H1 (cell line): ENCODE measurements at regions not wholly inside any gene's neighbourhood (a gene's known extent, or its start where the extent isn't known, plus 50 kb on each side); places are given as distances from the start of the nearest gene placed in this dataset.
"Not testable (repeated sequence)": the region's sequence is repeated elsewhere in the genome, so short reads cannot be mapped to it uniquely, and the experiment has no call there.

ENCODE experiments used
- CTCF ChIA-PET: fragments of 300-600 bp; sonication (Branson Sonifier 250); formaldehyde crosslinking; loops from one replicate; lab custom pipeline; 2021; ENCODE audit not compliant: partially characterized antibody; lab: Charles Lee
- POLR2A ChIA-PET: fragments of 300-600 bp; sonication (Branson Sonifier 250); formaldehyde crosslinking; loops from one replicate; lab custom pipeline; 2021; ENCODE audit warnings: inconsistent platforms; ENCODE audit not compliant: partially characterized antibody; lab: Charles Lee
- DNase-seq, 2 experiments: peaks; one replicate each; pipeline versions ENCODE4 v3.0.0 to v3.0.0-alpha.2; 2010 to 2022; ENCODE audit warnings: low spot score in 2 of 2, low read depth in 1 of 2, mixed read lengths in 1 of 2
- FAIRE-seq: peaks from 2 replicates; lab custom pipeline; 2011; peaks lifted over from hg19 to GRCh38; lab: Jason Lieb, UNC
- H2AFZ ChIP-seq: 2 replicates; pipeline ENCODE4 v1.8.1; 2012; ENCODE audit warnings: low read length, inconsistent platforms
- H2AK5ac ChIP-seq: 2 replicates; pipeline ENCODE4 v1.6.1; 2013; ENCODE audit warnings: low read depth, low read length
- H2BK120ac ChIP-seq: replicated peaks from 2 replicates; pipeline ENCODE3; 2013; ENCODE audit warnings: low read depth, low read length, inconsistent platforms
- H2BK12ac ChIP-seq: 2 replicates; pipeline ENCODE4 v1.6.1; 2013; ENCODE audit warnings: low read depth, low read length
- H2BK15ac ChIP-seq: 2 replicates; pipeline ENCODE4 v1.6.1; 2013; ENCODE audit warnings: low read length
- H2BK20ac ChIP-seq: 2 replicates; pipeline ENCODE4 v1.6.1; 2013; ENCODE audit warnings: low read length
- H2BK5ac ChIP-seq: 2 replicates; pipeline ENCODE4 v1.6.1; 2013; ENCODE audit warnings: low read depth, low read length
- H3K14ac ChIP-seq: 2 replicates; pipeline ENCODE4 v1.6.1; 2013; ENCODE audit warnings: inconsistent platforms; ENCODE audit not compliant: insufficient read length
- H3K18ac ChIP-seq: 2 replicates; pipeline ENCODE4 v1.6.1; 2013; ENCODE audit warnings: low read length; ENCODE audit errors: extremely low read depth
- H3K23ac ChIP-seq: 2 replicates; pipeline ENCODE4 v1.6.1; 2013; ENCODE audit warnings: inconsistent platforms; ENCODE audit not compliant: insufficient read length
- H3K23me2 ChIP-seq: 2 replicates; pipeline ENCODE4 v1.6.1; 2013; ENCODE audit warnings: low read depth, low read length
- H3K27ac ChIP-seq: 2 replicates; pipeline ENCODE4 v1.6.1; 2011; ENCODE audit warnings: low read depth, low read length, inconsistent platforms
- H3K27me3 ChIP-seq, 4 experiments: replicated peaks in 1 of 4; 1 replicate in 1 of 4; 2 replicates in 3 of 4; pipeline versions ENCODE4 v1.6.1 to v1.8.1; 2011 to 2013; ENCODE audit warnings: low read length in 3 of 4, mild to moderate bottlenecking in 3 of 4, inconsistent platforms in 2 of 4, mixed read lengths in 2 of 4, moderate library complexity in 1 of 4; ENCODE audit not compliant: control insufficient read depth in 3 of 4, insufficient read depth in 3 of 4; ENCODE audit errors: extremely low read depth in 1 of 4
- H3K36me3 ChIP-seq, 4 experiments: 2 replicates each; pipeline versions ENCODE4 v1.6.1 to v1.8.1; 2011 to 2013; ENCODE audit warnings: mild to moderate bottlenecking in 4 of 4, low read length in 3 of 4, moderate library complexity in 2 of 4, control low read depth in 1 of 4, inconsistent platforms in 1 of 4; ENCODE audit not compliant: insufficient read depth in 4 of 4, control insufficient read depth in 2 of 4
- H3K4ac ChIP-seq: replicated peaks from 2 replicates; pipeline ENCODE3; 2013; ENCODE audit warnings: low read length, low read depth, mixed read lengths, inconsistent platforms; ENCODE audit not compliant: insufficient read length
- H3K4me1 ChIP-seq, 4 experiments: replicated peaks in 1 of 4; 1 replicate in 1 of 4; 2 replicates in 3 of 4; pipeline versions ENCODE4 v1.6.1 to v1.8.1; 2011 to 2013; ENCODE audit warnings: low read length in 3 of 4, inconsistent platforms in 2 of 4, mixed read lengths in 1 of 4; ENCODE audit not compliant: insufficient read depth in 4 of 4, control insufficient read depth in 3 of 4
- H3K4me2 ChIP-seq, 2 experiments: 2 replicates each; pipeline versions ENCODE4 v1.6.1 to v1.8.1; 2011 to 2013; ENCODE audit warnings: low read depth in 2 of 2, low read length in 2 of 2, control low read depth in 1 of 2, inconsistent platforms in 1 of 2, mild to moderate bottlenecking in 1 of 2; ENCODE audit not compliant: insufficient read depth in 1 of 2
- H3K4me3 ChIP-seq, 4 experiments: fragments of 200-600, 300-600 bp in 1 of 4; sonication (generic), shearing (Covaris generic), sonication (Bioruptor Twin) in 1 of 4; 2 replicates each; pipeline versions ENCODE4 v1.5.1 to v1.8.1; 2011 to 2016; ENCODE audit warnings: low read length in 4 of 4, low read depth in 3 of 4, control low read depth in 2 of 4, inconsistent platforms in 2 of 4, mild to moderate bottlenecking in 2 of 4, mixed read lengths in 1 of 4, moderate library complexity in 1 of 4; ENCODE audit not compliant: insufficient read depth in 2 of 4; ENCODE audit errors: extremely low read depth in 1 of 4
- H3K56ac ChIP-seq: replicated peaks from 2 replicates; pipeline ENCODE3; 2013; ENCODE audit warnings: low read depth, mild to moderate bottlenecking, mixed read lengths, low read length, inconsistent platforms; ENCODE audit not compliant: insufficient read length
- H3K79me1 ChIP-seq: 2 replicates; pipeline ENCODE4 v1.6.1; 2013; ENCODE audit warnings: low read depth, low read length, control low read depth
- H3K79me2 ChIP-seq, 2 experiments: 2 replicates each; pipeline versions ENCODE4 v1.6.1 to v1.8.1; 2012 to 2013; ENCODE audit warnings: low read length in 2 of 2, mild to moderate bottlenecking in 2 of 2, inconsistent platforms in 1 of 2; ENCODE audit not compliant: insufficient read depth in 2 of 2, control insufficient read depth in 1 of 2
- H3K9ac ChIP-seq, 4 experiments: replicated peaks in 1 of 4; 1 replicate in 1 of 4; 2 replicates in 3 of 4; pipeline versions ENCODE4 v1.6.1 to v1.8.1; 2011 to 2013; ENCODE audit warnings: low read depth in 3 of 4, low read length in 3 of 4, control low read depth in 2 of 4, mild to moderate bottlenecking in 2 of 4, moderate library complexity in 2 of 4, inconsistent platforms in 1 of 4; ENCODE audit errors: extremely low read depth in 1 of 4
- H3K9me3 ChIP-seq, 2 experiments: 2 replicates each; pipeline versions ENCODE4 v1.6.1 to v1.8.1; 2012 to 2013; ENCODE audit warnings: mild to moderate bottlenecking in 2 of 2, moderate library complexity in 2 of 2, control low read depth in 1 of 2, inconsistent platforms in 1 of 2, low read depth in 1 of 2, low read length in 1 of 2, mixed read lengths in 1 of 2; ENCODE audit not compliant: insufficient read depth in 2 of 2
- H4K20me1 ChIP-seq, 2 experiments: replicated peaks in 1 of 2; 2 replicates each; pipeline versions ENCODE3 to v1.8.1; 2011 to 2013; ENCODE audit warnings: inconsistent platforms in 2 of 2, low read length in 2 of 2, mild to moderate bottlenecking in 1 of 2; ENCODE audit not compliant: insufficient read depth in 2 of 2, control insufficient read depth in 1 of 2
- H4K5ac ChIP-seq: 2 replicates; pipeline ENCODE4 v1.6.1; 2013; ENCODE audit warnings: low read length, low read depth, mixed read lengths, inconsistent platforms; ENCODE audit not compliant: insufficient read length
- H4K8ac ChIP-seq: 2 replicates; pipeline ENCODE4 v1.8.0; 2013; ENCODE audit warnings: mild to moderate bottlenecking, moderate library complexity, low read length, inconsistent platforms; ENCODE audit not compliant: insufficient read depth; ENCODE audit errors: extremely low read depth
- H4K91ac ChIP-seq: replicated peaks from 2 replicates; pipeline ENCODE3; 2013; ENCODE audit warnings: low read length, mixed read lengths, inconsistent platforms; ENCODE audit not compliant: insufficient read length
- WGBS, 2 experiments: shearing (Covaris generic) in 1 of 2; methylation state at CpG; one replicate each; pipeline versions ENCODE4 v1.1.6 to v1.1.7; 2013 to 2015; ENCODE audit warnings: low lambda C conversion rate in 2 of 2, mixed read lengths in 2 of 2, inconsistent platforms in 1 of 2, low coverage in 1 of 2, missing lambda C conversion rate in 1 of 2; ENCODE audit not compliant: insufficient replicate concordance in 2 of 2, insufficient coverage in 1 of 2, insufficient read length in 1 of 2; ENCODE audit errors: extremely low coverage in 1 of 2, missing lambda C conversion rate in 1 of 2; 5-methylcytosine and 5-hydroxymethylcytosine counted together

GRCh38 chr7:76895696-76896095 is 136.5 kb downstream of the SPDYE17 start:
- H3K9me3 ChIP-seq, H3K23ac ChIP-seq, H2BK20ac ChIP-seq, H4K20me1 ChIP-seq, H3K36me3 ChIP-seq, H2BK5ac ChIP-seq, POLR2A ChIA-PET, FAIRE-seq, H4K91ac ChIP-seq, H3K23me2 ChIP-seq, H3K56ac ChIP-seq, H3K27ac ChIP-seq, H4K8ac ChIP-seq, H2BK12ac ChIP-seq, H3K4ac ChIP-seq, CTCF ChIA-PET, H3K9ac ChIP-seq, H2AFZ ChIP-seq, H3K18ac ChIP-seq, H2BK120ac ChIP-seq, H3K79me2 ChIP-seq, H3K27me3 ChIP-seq, H2BK15ac ChIP-seq, H3K4me3 ChIP-seq, DNase-seq, H3K4me2 ChIP-seq, H4K5ac ChIP-seq, H3K4me1 ChIP-seq, H2AK5ac ChIP-seq, H3K14ac ChIP-seq, H3K79me1 ChIP-seq: not testable (repeated sequence)
- 84% methylated on average over 4 of the region's 4 CpGs; no CpG with 5 or more reads in 1 of the 2 experiments for WGBS, 2 experiments
